C4-2B (cell line): ENCODE measurements at regions not wholly inside any gene's neighbourhood (a gene's known extent, or its start where the extent isn't known, plus 50 kb on each side); places are given as distances from the start of the nearest gene placed in this dataset.
"Not testable (repeated sequence)": the region's sequence is repeated elsewhere in the genome, so short reads cannot be mapped to it uniquely, and the experiment has no call there.

ENCODE experiments used
- H3K27ac ChIP-seq: fragments of 450-650 bp; 2 replicates; pipeline ENCODE4 v1.5.1; 2017
- CTCF ChIP-seq: fragments of 450-650 bp; conservative IDR thresholded peaks from 2 replicates; pipeline ENCODE4 v1.5.1; 2017; ENCODE audit warnings: mild to moderate bottlenecking
- ZFX ChIP-seq: fragments of 450-650 bp; IDR thresholded peaks from 2 replicates; pipeline ENCODE4 v1.6.1; 2017

- no peak overlapping the region for H3K27ac ChIP-seq
- TF ChIP-seq ZFX (no peak), CTCF (no peak)
Observed at GRCh38 chr6:15176816-15177370, 69.0 kb upstream of the JARID2 start.

- no peak overlapping the region for H3K27ac ChIP-seq
- TF ChIP-seq CTCF (no peak), ZFX (no peak)
Observed at GRCh38 chr6:15183979-15184378, 61.9 kb upstream of the JARID2 start.

DNA sequence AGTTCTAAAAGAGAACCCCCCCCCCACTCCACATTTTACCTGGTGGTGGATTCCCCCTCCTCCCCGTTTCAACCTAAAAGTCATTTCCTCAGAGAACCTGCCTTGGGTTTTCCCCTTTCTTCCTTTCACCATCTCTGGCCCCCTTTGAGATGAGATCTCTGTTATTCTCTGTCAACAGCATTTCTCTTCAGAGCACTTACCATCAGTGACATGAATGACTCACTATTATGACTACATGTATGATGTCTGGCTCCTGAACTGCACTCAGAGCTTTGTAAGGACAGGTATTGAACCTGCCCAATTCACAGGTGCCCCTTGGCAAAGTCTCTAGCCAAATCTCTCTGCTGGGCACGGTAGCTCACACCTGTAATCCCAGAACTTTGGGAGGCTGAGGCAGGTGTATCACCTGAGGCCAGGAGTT, 61.4 kb upstream of the JARID2 start:
- no peak overlapping the region for H3K27ac ChIP-seq
- TF ChIP-seq CTCF, result no peak

DNA sequence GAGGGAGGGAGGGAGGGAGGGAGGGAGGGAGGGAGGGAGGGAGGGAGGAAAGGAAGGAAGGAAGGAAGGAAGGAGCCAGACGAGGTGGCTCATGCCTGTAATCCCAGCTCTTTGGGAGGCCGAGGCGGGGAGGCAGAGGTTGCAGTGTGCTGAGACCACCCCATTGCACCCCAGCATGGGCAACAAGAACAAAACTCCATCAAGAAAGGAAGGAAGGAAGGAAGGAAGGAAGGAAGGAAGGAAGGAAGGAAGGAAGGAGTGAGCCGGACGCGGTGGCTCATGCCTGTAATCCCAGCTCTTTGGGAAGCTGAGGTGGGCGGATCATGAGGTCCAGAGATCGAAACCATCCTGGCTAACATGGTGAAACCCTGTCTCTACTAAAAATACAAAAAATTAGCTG, 60.8 kb upstream of the JARID2 start:
- H3K27ac ChIP-seq, result not testable (repeated sequence)

- not testable (repeated sequence) for H3K27ac ChIP-seq
Observed at GRCh38 chr6:15193451-15193850, 52.4 kb upstream of the JARID2 start.

- no peak overlapping the region for H3K27ac ChIP-seq
- TF ChIP-seq ZFX, result no peak
- TF ChIP-seq CTCF, result no peak
Observed at GRCh38 chr6:15194453-15194852, 51.4 kb upstream of the JARID2 start.
